MM.1S (cell line): ENCODE measurements at regions not wholly inside any gene's neighbourhood (a gene's known extent, or its start where the extent isn't known, plus 50 kb on each side); places are given as distances from the start of the nearest gene placed in this dataset.

ENCODE experiments used
- EZH2 ChIP-seq: fragments of 300-600 bp; sonication (generic); optimal IDR thresholded peaks from 2 replicates; pipeline ENCODE3; 2017; ENCODE audit warnings: low read depth, mild to moderate bottlenecking, antibody characterized with exemption, low read length, mixed read lengths
- EZH2phosphoT487 ChIP-seq: fragments of 300-600 bp; sonication (generic); IDR thresholded peaks from 2 replicates; pipeline ENCODE4 v1.6.1; 2018; ENCODE audit warnings: antibody characterized with exemption, low read length
- TF ChIP-seq, protein P1 (sequence below): fragments of 300-600 bp; sonication (generic); IDR thresholded peaks from 2 replicates; pipeline ENCODE4 v1.5.1; 2016; ENCODE audit warnings: antibody characterized with exemption, low read length, mixed read lengths

DNA sequence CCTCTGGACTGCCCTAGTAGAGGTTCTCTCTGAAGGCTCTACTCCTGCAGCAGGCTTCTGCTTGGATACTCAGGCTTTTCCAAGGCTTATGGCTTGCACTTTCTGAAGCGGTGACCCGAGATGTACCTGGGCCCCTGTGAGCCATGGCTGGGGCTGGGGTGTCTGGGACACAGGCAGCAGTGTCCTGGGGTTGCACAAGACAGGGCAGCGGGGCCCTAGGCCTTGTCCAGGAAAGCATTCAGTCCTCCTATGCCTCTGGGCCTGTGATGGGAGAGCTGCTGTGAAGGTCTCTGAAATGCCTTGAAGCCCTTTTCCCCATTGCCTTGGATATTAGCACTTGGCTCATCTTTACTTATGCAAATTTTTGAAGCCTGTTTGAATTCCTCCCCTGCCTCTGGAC, 192.2 kb downstream of the YTHDC2 start:
- TF ChIP-seq, protein P1, sequence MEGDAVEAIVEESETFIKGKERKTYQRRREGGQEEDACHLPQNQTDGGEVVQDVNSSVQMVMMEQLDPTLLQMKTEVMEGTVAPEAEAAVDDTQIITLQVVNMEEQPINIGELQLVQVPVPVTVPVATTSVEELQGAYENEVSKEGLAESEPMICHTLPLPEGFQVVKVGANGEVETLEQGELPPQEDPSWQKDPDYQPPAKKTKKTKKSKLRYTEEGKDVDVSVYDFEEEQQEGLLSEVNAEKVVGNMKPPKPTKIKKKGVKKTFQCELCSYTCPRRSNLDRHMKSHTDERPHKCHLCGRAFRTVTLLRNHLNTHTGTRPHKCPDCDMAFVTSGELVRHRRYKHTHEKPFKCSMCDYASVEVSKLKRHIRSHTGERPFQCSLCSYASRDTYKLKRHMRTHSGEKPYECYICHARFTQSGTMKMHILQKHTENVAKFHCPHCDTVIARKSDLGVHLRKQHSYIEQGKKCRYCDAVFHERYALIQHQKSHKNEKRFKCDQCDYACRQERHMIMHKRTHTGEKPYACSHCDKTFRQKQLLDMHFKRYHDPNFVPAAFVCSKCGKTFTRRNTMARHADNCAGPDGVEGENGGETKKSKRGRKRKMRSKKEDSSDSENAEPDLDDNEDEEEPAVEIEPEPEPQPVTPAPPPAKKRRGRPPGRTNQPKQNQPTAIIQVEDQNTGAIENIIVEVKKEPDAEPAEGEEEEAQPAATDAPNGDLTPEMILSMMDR = no peak
- TF ChIP-seq EZH2phosphoT487 (no peak), EZH2 (no peak)
